ENCODE measurements at regions not wholly inside any gene's neighbourhood (a gene's known extent, or its start where the extent isn't known, plus 50 kb on each side); places are given as distances from the start of the nearest gene placed in this dataset.

- no peak for DNase-seq
Measured at GRCh38 chr11:86726118-86726753, 53.8 kb upstream of the ME3 start.

- no peak for DNase-seq
Measured at GRCh38 chr11:86724137-86724536, 51.7 kb upstream of the ME3 start.

GRCh38 chr11:86723281-86723680 lies 50.9 kb upstream of the ME3 start:
- DNase-seq, result no peak

GRCh38 chr11:86722748-86723147 lies 50.3 kb upstream of the ME3 start:
- DNase-seq, result no peak
